ENCODE measurements at regions not wholly inside any gene's neighbourhood (a gene's known extent, or its start where the extent isn't known, plus 50 kb on each side); places are given as distances from the start of the nearest gene placed in this dataset.

- no peak for TF ChIP-seq CTCF (IDR thresholded peaks at IDR 0.05)
- no peak for TF ChIP-seq ZFX (IDR thresholded peaks at IDR 0.05; ENCODE audit: borderline replicate concordance)
Observed at GRCh38 chr5:164351245-164351834, 845.9 kb downstream of the MAT2B start.
